ENCODE measurements at regions not wholly inside any gene's neighbourhood (a gene's known extent, or its start where the extent isn't known, plus 50 kb on each side); places are given as distances from the start of the nearest gene placed in this dataset.

GRCh38 chr5:8633696-8634095, 764.7 kb downstream of the MTRR start:
- no peak overlapping the region for H3K4me3 ChIP-seq (ENCODE audit: low read depth, low read length)
- H3K27me3 ChIP-seq = no peaks in the 10 kb centered on the region
- no peak for DNase-seq
- H3K36me3 ChIP-seq = no peaks in the 10 kb centered on the region
- TF ChIP-seq CTCF (IDR thresholded peaks at IDR 0.05; ENCODE audit: low read depth, low read length) = no peak
- H3K9me3 ChIP-seq = no peaks in the 10 kb centered on the region
- H3K4me1 ChIP-seq = no peaks in the 10 kb centered on the region

GRCh38 chr5:8634219-8634618, 765.3 kb downstream of the MTRR start:
- TF ChIP-seq CTCF (IDR thresholded peaks at IDR 0.05; ENCODE audit: low read depth, low read length) = no peak
- Histone ChIP-seq H3K9me3 (no peaks in the 10 kb centered on the region), H3K36me3 (no peaks in the 10 kb centered on the region), H3K4me1 (no peaks in the 10 kb centered on the region), H3K4me3 (ENCODE audit: low read depth, low read length) (no peak overlapping the region), H3K27me3 (no peaks in the 10 kb centered on the region)
- DNase-seq = no peak

- no peaks in the 10 kb centered on the region for H3K4me1 ChIP-seq
- no peaks in the 10 kb centered on the region for H3K36me3 ChIP-seq
- H3K9me3 ChIP-seq = no peaks in the 10 kb centered on the region
- no peak overlapping the region for H3K4me3 ChIP-seq (ENCODE audit: low read depth, low read length)
- TF ChIP-seq CTCF (IDR thresholded peaks at IDR 0.05; ENCODE audit: low read depth, low read length) = no peak
- H3K27me3 ChIP-seq = no peaks in the 10 kb centered on the region
- DNase-seq = no peak
Measured at GRCh38 chr5:8641786-8642505, 773.0 kb downstream of the MTRR start.

- no peak for DNase-seq
- H3K36me3 ChIP-seq = no peaks in the 10 kb centered on the region
Measured at GRCh38 chr5:8644377-8644776, 775.4 kb downstream of the MTRR start.

GRCh38 chr5:8647111-8647510, 778.2 kb downstream of the MTRR start:
- DNase-seq = no peak
- H3K9me3 ChIP-seq = no peaks in the 10 kb centered on the region
- no peak overlapping the region for H3K4me3 ChIP-seq (ENCODE audit: low read depth, low read length)
- no peak for TF ChIP-seq CTCF (IDR thresholded peaks at IDR 0.05; ENCODE audit: low read depth, low read length)
- no peaks in the 10 kb centered on the region for H3K4me1 ChIP-seq
- H3K36me3 ChIP-seq = no peaks in the 10 kb centered on the region
- no peaks in the 10 kb centered on the region for H3K27me3 ChIP-seq

More at GRCh38 chr5:8644377-8644776, 775.4 kb downstream of the MTRR start:
- Histone ChIP-seq H3K27me3 (no peaks in the 10 kb centered on the region), H3K9me3 (no peaks in the 10 kb centered on the region), H3K4me3 (ENCODE audit: low read depth, low read length) (no peak overlapping the region), H3K4me1 (no peaks in the 10 kb centered on the region)
- TF ChIP-seq CTCF (IDR thresholded peaks at IDR 0.05; ENCODE audit: low read depth, low read length) = no peak

GRCh38 chr5:8650186-8650585, 781.2 kb downstream of the MTRR start:
- H3K4me1 ChIP-seq = no peaks in the 10 kb centered on the region
- H3K27me3 ChIP-seq = no peaks in the 10 kb centered on the region
- no peak for DNase-seq
- no peaks in the 10 kb centered on the region; the same call in 1 of the 2 replicates for H3K9me3 ChIP-seq
- H3K4me3 ChIP-seq (ENCODE audit: low read depth, low read length) = no peak overlapping the region
- TF ChIP-seq CTCF (IDR thresholded peaks at IDR 0.05; ENCODE audit: low read depth, low read length) = no peak
- H3K36me3 ChIP-seq = no peaks in the 10 kb centered on the region
